Lower leg skin (tissue), 4 donors: ENCODE measurements at regions not wholly inside any gene's neighbourhood (a gene's known extent, or its start where the extent isn't known, plus 50 kb on each side); places are given as distances from the start of the nearest gene placed in this dataset.

Experiments
- DNase-seq, 2 donors: peaks; one replicate each; pipeline ENCODE4 v3.0.0-alpha.2; 2019; ENCODE audit warnings: low spot score in 2 of 2
- H3K4me3 ChIP-seq: fragments of 200-600 bp; sonication (generic); 2 replicates; pipeline ENCODE4 v1.5.1; 2017; ENCODE audit warnings: mild to moderate bottlenecking, low read depth; ENCODE audit not compliant: poor library complexity, severe bottlenecking
- CTCF ChIP-seq, 3 donors: fragments of 450-650 bp; IDR thresholded peaks; one replicate each; pipeline ENCODE4 v1.5.1; 2016; ENCODE audit warnings: antibody characterized with exemption in 3 of 3, mild to moderate bottlenecking in 3 of 3, moderate library complexity in 2 of 3
- POLR2A ChIP-seq, 2 donors: fragments of 450-650 bp; IDR thresholded peaks; one replicate each; pipeline ENCODE4 v1.6.1; 2016 to 2017; ENCODE audit warnings: antibody characterized with exemption in 2 of 2, mild to moderate bottlenecking in 1 of 2, moderate library complexity in 1 of 2
- WGBS, 2 donors: methylation state at CpG; one replicate each; pipeline ENCODE4 v1.1.5; 2018; 5-methylcytosine and 5-hydroxymethylcytosine counted together
- intact Hi-C: fragments of 100-400 bp; cut with DNase I; formaldehyde crosslinking; loops from one replicate; pipeline ENCODE4 v1.15.0; 2023; ENCODE audit warnings: low total_unique reads

- WGBS, 2 donors, result 62 to 77% methylated on average over 1 of the region's 1 CpG
- no peak overlapping the region for H3K4me3 ChIP-seq
- intact Hi-C loops, result no loop called here
- no peak for DNase-seq
- TF ChIP-seq CTCF (IDR thresholded peaks at IDR 0.05) (no peak), POLR2A (IDR thresholded peaks at IDR 0.05) (no peak)
Observed at GRCh38 chr2:5995832-5996231, 303.6 kb downstream of the SOX11 start.

DNA sequence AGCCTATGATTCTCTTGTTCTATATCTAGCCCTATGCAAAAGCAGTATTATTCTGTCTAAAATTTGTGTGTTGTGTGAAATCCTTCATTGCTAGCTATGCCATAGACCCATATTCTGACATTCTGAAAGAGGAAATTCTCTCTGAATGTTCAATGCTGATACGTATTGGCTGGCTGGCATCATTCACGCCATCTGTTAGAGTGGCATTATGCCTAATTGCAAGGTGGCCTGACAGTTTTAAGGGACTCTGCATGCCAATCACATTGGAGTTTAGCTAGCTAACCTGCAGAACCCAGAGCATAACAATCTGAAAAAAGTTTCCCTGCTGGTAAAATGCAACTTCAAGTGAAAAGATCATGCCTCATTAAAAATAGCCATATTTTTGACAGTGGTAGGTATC is 316.0 kb downstream of the SOX11 start:
- intact Hi-C loops, result no loop called here
- no peak overlapping the region for H3K4me3 ChIP-seq
- no peak for TF ChIP-seq POLR2A (IDR thresholded peaks at IDR 0.05)
- no peak for TF ChIP-seq CTCF (IDR thresholded peaks at IDR 0.05)
- WGBS, 2 donors, result 74 to 81% methylated on average over 2 of the region's 2 CpGs
- no peak for DNase-seq

- no peak overlapping the region for H3K4me3 ChIP-seq
- no peak for DNase-seq
- 64 to 79% methylated on average over 1 of the region's 1 CpG for WGBS, 2 donors
- TF ChIP-seq POLR2A (IDR thresholded peaks at IDR 0.05) (no peak), CTCF (IDR thresholded peaks at IDR 0.05) (no peak)
- intact Hi-C loops, result no loop called here
Observed at GRCh38 chr2:6008726-6009125, 316.5 kb downstream of the SOX11 start.

DNA sequence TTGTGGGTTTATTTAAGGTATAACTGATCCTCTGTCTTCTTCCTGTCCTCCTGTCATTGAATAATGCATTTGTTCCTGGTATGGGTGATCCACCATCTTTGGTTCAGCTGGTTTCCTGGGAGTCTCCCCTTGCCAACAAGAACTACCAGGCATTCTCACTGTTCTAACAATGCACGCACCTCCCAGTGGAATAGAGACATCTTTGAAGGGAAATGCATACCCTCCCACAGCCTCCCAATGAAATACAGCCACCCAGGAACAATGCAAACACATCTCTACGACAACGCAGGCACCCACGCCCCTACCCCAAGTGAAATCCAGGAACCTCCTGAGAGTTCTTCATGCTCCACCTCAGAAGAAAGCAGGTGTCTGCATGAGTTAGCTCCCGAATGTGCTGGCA is 318.0 kb downstream of the SOX11 start:
- no peak for DNase-seq
- intact Hi-C loops, result no loop called here
- H3K4me3 ChIP-seq, result no peak overlapping the region
- TF ChIP-seq POLR2A (IDR thresholded peaks at IDR 0.05) (no peak), CTCF (IDR thresholded peaks at IDR 0.05) (no peak)
- 92 to 93% methylated on average over 5 of the region's 5 CpGs for WGBS, 2 donors

DNA sequence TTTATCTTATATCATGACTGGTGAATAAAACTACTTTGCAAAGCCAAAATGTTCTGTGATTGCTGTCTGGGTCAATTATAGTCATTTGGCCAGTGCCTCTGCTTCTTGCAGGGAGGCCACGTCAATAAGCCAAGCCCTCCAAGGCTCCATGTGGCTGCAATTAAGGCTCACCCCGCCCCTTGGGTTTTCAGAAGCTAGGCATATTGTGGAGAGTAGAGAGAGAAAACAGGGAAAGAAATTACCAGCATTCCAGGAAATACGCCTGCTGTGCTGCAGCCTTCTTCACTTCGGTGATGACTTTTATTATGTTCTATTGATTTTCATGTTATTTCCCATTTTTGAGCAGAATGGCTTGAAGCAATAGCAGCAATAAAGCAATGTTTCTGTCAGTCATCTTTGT is 319.7 kb downstream of the SOX11 start:
- no peak for TF ChIP-seq CTCF (IDR thresholded peaks at IDR 0.05)
- TF ChIP-seq POLR2A (IDR thresholded peaks at IDR 0.05), result no peak
- 38 to 43% methylated on average over 4 of the region's 4 CpGs for WGBS, 2 donors
- intact Hi-C loops, result no loop called here
- H3K4me3 ChIP-seq, result no peak overlapping the region
- no peak for DNase-seq

- TF ChIP-seq CTCF (IDR thresholded peaks at IDR 0.05) (no peak), POLR2A (IDR thresholded peaks at IDR 0.05) (no peak)
- DNase-seq, result no peak
- intact Hi-C loops, result no loop called here
- H3K4me3 ChIP-seq, result no peak overlapping the region
- 70 to 73% methylated on average over 8 of the region's 8 CpGs for WGBS, 2 donors
Observed at GRCh38 chr2:6017736-6018286, 325.6 kb downstream of the SOX11 start.
